Body of pancreas (tissue), 4 donors: ENCODE measurements at regions not wholly inside any gene's neighbourhood (a gene's known extent, or its start where the extent isn't known, plus 50 kb on each side); places are given as distances from the start of the nearest gene placed in this dataset.

ENCODE experiments used
- POLR2A ChIP-seq, 3 donors: fragments of 450-650 bp; IDR thresholded peaks; one replicate each; pipeline ENCODE4 v1.6.1; 2016; ENCODE audit warnings: antibody characterized with exemption in 3 of 3, mild to moderate bottlenecking in 2 of 3
- TF ChIP-seq, protein P1 (sequence below), 7 experiments: fragments of 450-650 bp in 4 of 7; fragments of 200-600 bp in 3 of 7; sonication (generic) in 3 of 7; IDR thresholded peaks; one replicate each; pipeline ENCODE4 v1.5.1; 2016 to 2019; ENCODE audit warnings: antibody characterized with exemption in 7 of 7

DNA sequence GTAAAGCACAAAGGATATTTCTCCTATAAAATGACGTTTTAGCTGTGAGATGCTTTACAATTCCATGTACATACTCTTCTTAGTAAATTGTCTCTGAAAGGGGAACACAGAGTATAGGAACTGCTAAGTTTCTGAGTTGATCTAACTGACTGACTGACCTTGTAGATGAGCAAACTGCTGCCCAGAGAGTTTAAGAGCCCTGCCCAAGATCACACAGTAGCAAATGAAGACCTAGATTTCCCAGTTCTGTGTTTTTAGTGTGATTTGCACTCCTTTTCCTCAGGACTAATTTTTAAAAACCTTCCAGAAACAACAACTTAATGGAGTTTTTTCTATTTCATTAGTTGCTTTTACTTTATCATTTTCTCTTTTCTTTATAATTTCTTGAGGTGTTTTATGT lies 247.7 kb downstream of the PDCD6IP start:
- TF ChIP-seq POLR2A (IDR thresholded peaks at IDR 0.05), result no peak
- TF ChIP-seq, protein P1, sequence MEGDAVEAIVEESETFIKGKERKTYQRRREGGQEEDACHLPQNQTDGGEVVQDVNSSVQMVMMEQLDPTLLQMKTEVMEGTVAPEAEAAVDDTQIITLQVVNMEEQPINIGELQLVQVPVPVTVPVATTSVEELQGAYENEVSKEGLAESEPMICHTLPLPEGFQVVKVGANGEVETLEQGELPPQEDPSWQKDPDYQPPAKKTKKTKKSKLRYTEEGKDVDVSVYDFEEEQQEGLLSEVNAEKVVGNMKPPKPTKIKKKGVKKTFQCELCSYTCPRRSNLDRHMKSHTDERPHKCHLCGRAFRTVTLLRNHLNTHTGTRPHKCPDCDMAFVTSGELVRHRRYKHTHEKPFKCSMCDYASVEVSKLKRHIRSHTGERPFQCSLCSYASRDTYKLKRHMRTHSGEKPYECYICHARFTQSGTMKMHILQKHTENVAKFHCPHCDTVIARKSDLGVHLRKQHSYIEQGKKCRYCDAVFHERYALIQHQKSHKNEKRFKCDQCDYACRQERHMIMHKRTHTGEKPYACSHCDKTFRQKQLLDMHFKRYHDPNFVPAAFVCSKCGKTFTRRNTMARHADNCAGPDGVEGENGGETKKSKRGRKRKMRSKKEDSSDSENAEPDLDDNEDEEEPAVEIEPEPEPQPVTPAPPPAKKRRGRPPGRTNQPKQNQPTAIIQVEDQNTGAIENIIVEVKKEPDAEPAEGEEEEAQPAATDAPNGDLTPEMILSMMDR (IDR thresholded peaks at IDR 0.05), result no peak
